ENCODE measurements at regions not wholly inside any gene's neighbourhood (a gene's known extent, or its start where the extent isn't known, plus 50 kb on each side); places are given as distances from the start of the nearest gene placed in this dataset.

DNA sequence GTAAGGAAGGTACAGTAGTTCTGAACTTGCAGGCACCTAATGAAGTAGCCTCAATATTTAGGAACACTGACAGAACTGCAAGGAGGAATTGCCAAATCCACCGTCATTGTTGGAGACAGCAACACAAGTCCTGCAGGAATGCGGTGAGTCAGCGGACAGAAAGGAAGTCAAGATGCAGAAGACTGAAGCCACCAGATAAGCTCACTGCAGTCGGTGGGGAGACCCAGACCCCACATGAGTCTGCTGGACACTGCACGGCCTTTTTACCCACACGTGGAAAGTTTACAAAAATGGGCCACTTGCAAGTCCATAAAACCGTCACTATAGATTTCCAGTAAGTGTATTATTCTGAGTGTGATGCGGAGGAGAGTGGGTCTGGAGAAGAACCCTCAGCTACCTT lies 1471.6 kb downstream of the TBC1D22A start:
- FAIRE-seq: no peak

DNA sequence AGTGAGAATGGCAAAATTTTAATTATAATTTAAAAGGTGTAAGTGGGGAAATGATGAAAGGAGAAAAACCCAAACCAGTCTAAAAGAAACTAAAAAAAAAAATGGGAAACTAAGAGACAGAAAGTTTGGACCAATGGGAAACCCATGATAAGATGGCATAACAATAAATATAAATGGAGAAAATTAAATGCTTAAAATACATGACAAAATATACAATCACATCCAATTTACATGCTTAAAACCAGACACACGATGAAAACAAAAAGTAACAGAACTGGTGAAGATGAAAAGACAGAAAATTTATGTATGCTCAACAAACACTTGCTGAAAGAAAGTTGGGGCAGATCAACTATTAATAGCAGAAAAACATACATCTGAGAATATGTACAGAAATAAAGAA lies 1471.1 kb downstream of the TBC1D22A start:
- no peak for FAIRE-seq

DNA sequence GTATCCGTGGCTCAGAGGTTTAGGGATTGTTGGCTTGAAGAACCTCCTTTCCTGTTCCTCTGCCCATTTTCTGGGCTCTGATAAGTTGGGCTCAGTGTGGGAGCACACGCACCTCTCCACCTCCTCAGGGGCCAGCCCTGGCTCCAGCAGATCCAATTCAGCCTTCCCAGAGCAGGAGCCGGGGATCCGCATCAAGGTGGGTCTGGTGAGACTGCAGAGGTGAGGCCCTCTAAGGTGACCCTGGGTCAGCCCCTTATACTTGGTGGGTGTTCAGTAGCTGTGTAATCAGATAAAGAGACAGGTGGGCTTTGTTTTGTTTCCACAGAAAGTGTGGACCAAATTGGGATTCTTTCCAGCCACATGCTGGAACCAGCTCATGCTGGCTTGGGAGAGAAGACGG lies 1466.0 kb downstream of the TBC1D22A start:
- FAIRE-seq: no peak

DNA sequence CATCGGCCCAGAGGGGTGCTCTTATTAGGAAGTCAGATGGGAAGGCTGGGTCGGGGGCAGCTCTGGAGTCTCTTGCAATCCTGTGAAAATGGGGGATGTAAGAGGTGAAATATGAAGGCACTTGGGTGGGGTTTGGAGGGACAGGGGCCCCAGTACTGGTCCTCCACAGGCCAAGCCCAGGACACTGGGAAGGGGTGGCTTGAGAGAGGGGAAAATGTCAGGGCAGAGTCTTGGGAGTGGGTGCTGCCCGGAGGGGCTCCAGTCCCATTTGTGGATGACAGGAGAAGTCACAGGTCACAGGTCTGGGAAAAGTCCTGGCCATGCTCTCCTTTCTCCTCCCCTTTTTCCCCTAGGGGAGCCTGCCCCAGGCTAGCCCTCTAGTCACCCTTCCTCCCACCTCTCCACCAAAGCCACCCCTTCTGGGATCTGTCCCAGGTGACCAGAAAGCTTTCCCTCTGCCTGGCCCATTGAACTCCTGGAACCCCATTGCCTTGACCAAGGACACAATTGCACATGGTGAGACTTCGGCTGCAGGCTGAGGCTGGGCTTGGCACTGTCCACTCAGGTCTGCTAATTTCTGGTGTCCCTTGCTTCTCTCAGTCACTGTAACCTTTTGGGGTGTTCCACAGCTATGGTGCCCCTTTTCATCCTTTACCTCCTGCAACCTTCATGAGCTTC lies 1465.0 kb downstream of the TBC1D22A start:
- no peak for FAIRE-seq

GRCh38 chr22:48226026-48227013 lies 1463.9 kb downstream of the TBC1D22A start:
- FAIRE-seq: no peak

GRCh38 chr22:48224332-48224731 lies 1461.9 kb downstream of the TBC1D22A start:
- FAIRE-seq: no peak

- no peak for FAIRE-seq
Observed at GRCh38 chr22:48223488-48224190, 1461.2 kb downstream of the TBC1D22A start.

DNA sequence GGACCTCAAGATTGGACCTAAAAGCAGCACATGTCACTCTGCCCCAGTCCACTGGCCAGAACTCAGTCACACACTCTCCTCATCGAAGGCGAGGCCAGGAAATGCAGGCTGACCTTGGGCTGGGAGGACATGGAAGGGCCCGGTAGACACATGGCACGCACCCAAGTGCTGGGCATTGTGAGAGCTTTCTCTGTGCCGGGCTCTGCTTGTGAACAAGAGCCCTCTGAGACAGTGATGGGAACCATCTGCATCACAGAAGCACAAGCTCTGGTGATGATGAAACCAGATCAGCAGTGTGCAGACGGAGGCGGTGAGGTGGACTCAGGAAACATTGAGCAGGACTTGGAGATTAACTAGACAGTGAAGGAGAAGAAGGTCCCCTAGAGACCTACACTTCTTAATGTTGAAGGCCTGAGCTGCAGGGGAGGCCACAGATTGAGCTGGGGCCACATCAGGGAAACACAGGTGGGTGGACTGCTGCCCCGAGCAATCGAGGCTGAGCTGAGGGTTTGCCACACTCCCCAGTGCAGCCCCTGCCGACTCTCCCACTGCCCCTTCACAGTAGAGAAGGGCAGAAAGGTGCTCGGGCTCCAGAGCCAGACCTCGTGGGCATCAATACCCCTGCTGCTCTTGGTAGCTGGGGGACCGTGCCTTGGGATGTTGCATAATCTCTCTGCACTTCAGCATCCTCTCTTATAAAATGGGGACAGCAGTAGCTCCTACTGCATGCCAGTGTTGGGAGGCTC lies 1460.5 kb downstream of the TBC1D22A start:
- FAIRE-seq: no peak

DNA sequence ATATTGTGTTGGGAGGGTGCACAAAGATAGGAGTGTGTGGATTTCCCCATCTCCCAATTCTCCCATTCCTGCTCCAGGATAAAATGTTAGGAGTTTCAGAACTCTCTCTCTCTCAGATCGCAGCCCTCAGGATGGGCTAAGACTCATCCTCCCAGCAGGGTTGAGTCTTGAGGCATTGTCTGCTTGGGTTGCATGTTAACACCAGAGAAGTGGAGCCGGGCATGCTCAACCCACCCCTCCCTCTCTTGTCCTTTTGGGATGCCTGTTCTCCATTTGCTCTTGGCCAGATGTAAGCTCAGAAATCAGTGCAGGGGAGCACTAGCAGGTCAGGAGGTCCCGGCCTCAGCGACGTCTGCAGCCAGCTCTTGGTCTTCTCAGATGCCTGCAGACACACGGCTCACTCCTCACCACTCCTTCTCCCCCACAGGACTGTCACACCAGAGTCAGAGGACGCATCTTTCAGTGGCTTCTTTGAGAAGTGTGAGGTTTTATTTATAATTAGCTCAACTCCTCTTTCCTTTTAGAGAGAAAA lies 1456.5 kb downstream of the TBC1D22A start:
- FAIRE-seq: no peak

DNA sequence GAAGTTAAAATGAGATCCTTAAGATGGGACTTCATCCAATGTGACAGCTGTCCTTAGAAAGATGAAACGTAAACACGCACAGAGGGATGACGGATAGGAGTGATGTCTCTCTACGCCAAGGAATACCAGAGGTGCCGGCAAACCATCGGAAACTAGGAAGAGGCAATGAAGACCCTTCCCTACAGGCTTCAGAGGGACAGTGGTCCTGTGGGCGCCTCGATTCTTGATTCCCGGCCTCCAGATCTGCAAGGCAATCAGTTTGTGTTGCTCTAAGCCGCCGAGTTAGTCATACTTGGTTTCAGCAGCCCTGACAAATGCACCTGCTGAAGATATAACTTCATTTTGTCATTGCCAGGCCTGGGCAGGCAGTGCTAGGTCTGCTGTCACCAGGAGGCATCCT lies 1455.1 kb downstream of the TBC1D22A start:
- no peak for FAIRE-seq

DNA sequence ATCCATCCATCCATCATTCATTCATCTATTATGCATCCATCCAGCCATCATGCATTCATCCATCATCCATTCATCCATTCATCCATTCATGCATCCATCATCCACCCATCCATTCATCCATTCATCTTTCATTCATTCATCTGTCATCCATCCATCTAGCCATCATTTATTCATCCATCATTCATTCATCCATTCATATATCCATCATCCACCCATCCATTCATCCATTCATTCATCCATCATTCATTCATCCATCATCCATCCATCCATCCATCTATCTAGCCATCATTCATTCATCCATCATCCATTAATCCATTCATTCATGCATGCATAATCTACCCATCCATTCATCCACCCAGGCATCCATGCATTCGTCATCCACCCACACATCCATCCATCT lies 1450.3 kb downstream of the TBC1D22A start:
- no peak for FAIRE-seq

DNA sequence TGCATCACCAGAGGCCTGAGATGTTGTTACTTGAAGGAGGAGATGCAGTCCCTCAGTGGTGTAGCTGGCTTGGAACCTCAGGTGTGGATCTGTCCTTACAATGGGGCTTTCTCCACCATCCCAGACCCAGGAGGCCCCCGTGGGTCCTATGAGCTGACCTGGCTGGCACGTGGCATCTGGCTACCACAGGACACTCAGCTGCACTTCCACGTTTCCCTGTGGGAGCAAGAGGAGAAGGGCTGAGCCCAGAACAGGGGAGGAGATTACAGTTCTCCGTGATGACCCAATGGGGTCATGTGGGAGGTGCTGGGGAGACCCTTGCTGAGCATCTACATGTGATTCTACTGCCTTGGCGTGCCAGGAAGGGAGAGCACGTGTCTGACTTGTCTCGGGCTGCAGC lies 1448.4 kb downstream of the TBC1D22A start:
- no peak for FAIRE-seq

DNA sequence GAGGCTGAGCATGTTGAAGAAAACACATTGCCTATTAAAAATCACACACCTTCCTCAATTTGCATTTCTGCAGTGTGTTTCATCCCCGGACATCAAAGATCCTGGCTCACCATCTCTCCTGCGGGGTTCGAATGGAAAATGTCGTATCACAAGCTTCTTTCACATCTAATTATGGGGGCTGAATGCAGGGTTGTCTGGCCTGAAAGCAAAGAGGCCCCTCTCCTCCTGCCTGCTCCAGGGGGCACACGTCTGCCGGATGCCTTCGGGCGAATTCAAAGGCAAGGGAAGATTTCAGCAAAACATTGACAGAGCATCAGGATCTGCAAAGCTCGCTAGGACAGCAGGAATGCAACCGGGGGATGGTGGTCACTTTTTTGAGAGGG lies 1447.7 kb downstream of the TBC1D22A start:
- no peak for FAIRE-seq

DNA sequence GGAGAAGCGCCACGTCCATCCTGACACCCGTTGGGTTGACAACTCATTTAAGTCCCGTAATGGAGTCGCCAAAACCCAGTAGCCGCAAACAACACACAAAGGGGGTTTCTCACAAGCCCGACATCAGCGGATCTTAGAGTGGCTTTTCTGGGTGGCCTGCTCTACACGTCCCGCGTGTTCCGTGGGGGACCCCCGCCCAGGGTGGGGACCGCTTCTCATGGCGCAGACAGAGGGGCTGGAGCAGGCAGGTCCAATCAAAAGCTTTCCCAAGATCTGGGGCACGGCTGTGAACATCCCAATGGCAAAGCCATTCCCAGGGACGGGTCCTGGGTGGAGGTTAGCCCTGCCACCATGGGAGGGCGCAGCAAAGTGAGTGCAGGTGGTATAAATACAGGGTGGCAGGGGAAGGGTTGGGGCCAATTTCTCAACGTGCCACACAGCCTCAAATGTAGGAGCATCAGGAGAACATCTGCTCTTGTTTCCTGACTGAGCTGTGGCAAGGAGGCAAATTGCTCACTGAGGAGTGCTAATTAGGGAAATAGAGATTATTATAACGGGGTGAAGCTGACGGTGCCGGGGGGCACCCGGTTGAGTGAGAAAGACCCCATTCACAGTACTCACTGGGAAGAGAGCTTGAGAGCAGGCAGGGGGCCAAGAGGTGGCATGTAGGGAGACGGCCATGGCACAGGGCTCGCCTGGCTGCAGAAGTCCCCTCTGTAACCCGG lies 1447.2 kb downstream of the TBC1D22A start:
- FAIRE-seq: no peak

DNA sequence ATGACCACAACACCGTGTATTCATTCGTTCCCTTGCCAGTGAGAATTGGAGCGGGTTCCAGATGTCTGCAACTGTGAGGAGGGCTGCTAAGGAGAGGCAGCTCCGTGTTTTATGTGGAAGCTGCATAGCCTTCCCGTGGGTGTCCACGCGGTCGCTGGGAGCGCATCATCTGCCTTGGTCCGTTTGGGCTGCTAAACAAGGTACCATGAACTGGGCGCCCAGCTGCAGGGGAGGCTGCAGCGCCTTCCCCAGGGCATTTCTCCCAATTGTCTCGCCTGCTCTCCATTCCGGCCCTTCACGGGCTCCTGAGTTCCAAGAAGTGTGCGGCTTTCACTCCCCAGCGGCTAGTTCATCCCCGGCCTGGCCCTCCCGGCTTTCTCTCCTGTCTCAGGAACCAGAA lies 1446.4 kb downstream of the TBC1D22A start:
- FAIRE-seq: no peak

DNA sequence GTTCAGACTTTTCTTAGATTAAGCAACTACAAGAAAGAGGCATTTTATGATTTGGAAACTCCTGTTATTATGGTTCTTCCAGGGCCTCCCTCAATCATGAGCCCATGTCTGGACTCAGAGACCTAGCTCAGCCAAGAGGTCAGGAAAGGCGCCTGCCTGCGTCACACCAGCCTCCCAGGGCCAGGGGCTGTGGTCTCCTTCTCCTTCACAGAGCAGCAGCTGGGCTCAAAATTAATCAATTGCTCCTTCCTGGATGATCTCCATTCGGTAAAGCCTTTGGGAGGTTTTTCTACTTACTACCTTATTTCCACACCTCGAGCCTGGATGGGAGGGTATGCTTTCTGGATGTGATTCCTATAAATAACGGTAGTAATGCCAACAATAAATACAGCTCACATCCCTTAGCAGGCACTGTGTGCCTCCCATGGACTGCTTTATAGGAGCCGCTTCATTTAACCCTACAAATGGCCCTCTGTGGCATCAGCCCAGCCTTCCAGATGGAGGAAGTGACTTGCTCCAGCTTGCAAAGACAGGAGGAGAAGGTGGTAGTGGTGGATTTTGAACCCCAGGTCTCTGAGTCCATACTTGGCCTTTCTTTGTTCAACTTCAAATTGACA lies 1445.6 kb downstream of the TBC1D22A start:
- FAIRE-seq: no peak

- FAIRE-seq: no peak
Observed at GRCh38 chr22:48205790-48206189, 1443.3 kb downstream of the TBC1D22A start.

GRCh38 chr22:48205161-48205560 lies 1442.7 kb downstream of the TBC1D22A start:
- FAIRE-seq: no peak

DNA sequence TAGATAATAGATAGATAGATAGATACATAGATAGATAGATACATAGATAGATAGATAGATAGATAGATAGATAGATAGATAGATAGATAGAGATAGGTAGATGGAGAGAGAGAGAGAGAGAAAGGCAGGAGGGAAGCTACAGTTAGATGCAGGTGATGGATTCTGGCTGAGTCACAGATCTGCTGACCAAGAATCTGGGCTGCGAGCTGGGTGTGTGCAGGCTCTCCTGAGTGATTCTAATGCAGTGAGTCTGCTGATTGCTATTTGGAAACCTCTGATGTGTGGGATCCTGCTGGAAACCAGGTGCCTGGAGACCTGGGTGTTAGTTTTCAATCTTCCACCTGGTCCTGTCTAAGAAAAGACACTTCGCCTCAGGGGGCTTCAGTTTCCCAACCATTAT lies 1441.8 kb downstream of the TBC1D22A start:
- no peak for FAIRE-seq

- FAIRE-seq: no peak
Observed at GRCh38 chr22:48199667-48200066, 1437.2 kb downstream of the TBC1D22A start.
